ENCODE measurements at regions not wholly inside any gene's neighbourhood (a gene's known extent, or its start where the extent isn't known, plus 50 kb on each side); places are given as distances from the start of the nearest gene placed in this dataset.

GRCh38 chr12:113688313-113688712, 216.6 kb upstream of the LHX5 start:
- no peak for TF ChIP-seq CTCF (IDR thresholded peaks at IDR 0.05)
- TF ChIP-seq POLR2A (IDR thresholded peaks at IDR 0.05), result no peak

All from testis (tissue), 2 donors.